HG03159 (cell line): ENCODE measurements at regions not wholly inside any gene's neighbourhood (a gene's known extent, or its start where the extent isn't known, plus 50 kb on each side); places are given as distances from the start of the nearest gene placed in this dataset.
"Not testable (repeated sequence)": the region's sequence is repeated elsewhere in the genome, so short reads cannot be mapped to it uniquely, and the experiment has no call there.

ENCODE experiments used
- ATAC-seq: cut with Tn5 transposase; IDR thresholded peaks from one replicate; pipeline ENCODE4 v1.9.1; 2021; ENCODE audit warnings: mild to moderate bottlenecking, moderate library complexity; ENCODE audit not compliant: unreplicated experiment

GRCh38 chr1:185681034-185681633, 53.1 kb upstream of the HMCN1 start:
- peak; percentile 53 for ATAC-seq

- no peak for ATAC-seq
These were observed 53.7 kb upstream of the HMCN1 start for GRCh38 chr1:185680453-185680852.

- no peak for ATAC-seq
These were observed 55.0 kb upstream of the HMCN1 start for GRCh38 chr1:185679220-185679619.

- ATAC-seq, result no peak
These were observed 57.2 kb upstream of the HMCN1 start for GRCh38 chr1:185676969-185677368.

GRCh38 chr1:185674201-185674600, 60.0 kb upstream of the HMCN1 start:
- ATAC-seq, result peak; percentile 57

GRCh38 chr1:185672719-185673360, 61.4 kb upstream of the HMCN1 start:
- no peak for ATAC-seq

GRCh38 chr1:185670187-185670627, 64.0 kb upstream of the HMCN1 start:
- peak; percentile 54 for ATAC-seq

GRCh38 chr1:185668013-185668412, 66.2 kb upstream of the HMCN1 start:
- ATAC-seq, result no peak

GRCh38 chr1:185666582-185666981, 67.6 kb upstream of the HMCN1 start:
- ATAC-seq, result no peak

GRCh38 chr1:185663771-185664296, 70.4 kb upstream of the HMCN1 start:
- ATAC-seq, result no peak

- no peak for ATAC-seq
These were observed 70.9 kb upstream of the HMCN1 start for GRCh38 chr1:185663332-185663731.

- ATAC-seq, result no peak
These were observed 72.2 kb upstream of the HMCN1 start for GRCh38 chr1:185661971-185662370.

- no peak for ATAC-seq
These were observed 77.5 kb upstream of the HMCN1 start for GRCh38 chr1:185656663-185657062.

- ATAC-seq, result no peak
These were observed 79.3 kb upstream of the HMCN1 start for GRCh38 chr1:185654952-185655314.

GRCh38 chr1:185654199-185654951, 79.8 kb upstream of the HMCN1 start:
- ATAC-seq, result no peak

GRCh38 chr1:185653615-185654014, 80.6 kb upstream of the HMCN1 start:
- no peak for ATAC-seq

- ATAC-seq, result no peak
These were observed 81.8 kb upstream of the HMCN1 start for GRCh38 chr1:185652348-185652747.

- ATAC-seq, result no peak
These were observed 83.5 kb upstream of the HMCN1 start for GRCh38 chr1:185650602-185651230.

- no peak for ATAC-seq
These were observed 85.2 kb upstream of the HMCN1 start for GRCh38 chr1:185648858-185649589.

GRCh38 chr1:185647597-185648267, 86.5 kb upstream of the HMCN1 start:
- not testable (repeated sequence) for ATAC-seq
